Keratinocyte (primary cell): ENCODE measurements at regions not wholly inside any gene's neighbourhood (a gene's known extent, or its start where the extent isn't known, plus 50 kb on each side); places are given as distances from the start of the nearest gene placed in this dataset.

Experiments
- DNase-seq: peaks from one replicate; pipeline ENCODE4 v3.0.0-alpha.2; 2011; ENCODE audit warnings: low read depth, missing footprints, low spot score
- FAIRE-seq: peaks from 2 replicates; lab custom pipeline; 2011; peaks lifted over from hg19 to GRCh38; lab: Jason Lieb, UNC
- H2AFZ ChIP-seq: 2 replicates; pipeline ENCODE4 v1.6.0; 2012; ENCODE audit warnings: low read length, control low read depth, inconsistent platforms; ENCODE audit not compliant: control insufficient read depth
- H3K27ac ChIP-seq: 2 replicates; pipeline ENCODE4 v1.5.1; 2011; ENCODE audit warnings: low read length; ENCODE audit not compliant: control insufficient read depth, insufficient read depth
- H3K27me3 ChIP-seq: 3 replicates; pipeline ENCODE4 v1.6.0; 2011; ENCODE audit warnings: low read length; ENCODE audit not compliant: control insufficient read depth, insufficient read depth; ENCODE audit errors: extremely low read depth
- H3K36me3 ChIP-seq, 2 experiments: 2 replicates in 1 of 2; 3 replicates in 1 of 2; pipeline ENCODE4 v1.5.1; 2011; ENCODE audit warnings: low read length in 2 of 2, mild to moderate bottlenecking in 1 of 2; ENCODE audit not compliant: control insufficient read depth in 2 of 2, insufficient read depth in 2 of 2; ENCODE audit errors: extremely low read depth in 1 of 2
- H3K4me1 ChIP-seq: 3 replicates; pipeline ENCODE4 v1.5.1; 2011; ENCODE audit warnings: low read length; ENCODE audit not compliant: control insufficient read depth, insufficient read depth; ENCODE audit errors: extremely low read depth
- H3K4me2 ChIP-seq: 3 replicates; pipeline ENCODE4 v1.6.0; 2011; ENCODE audit warnings: low read depth, low read length; ENCODE audit not compliant: control insufficient read depth, insufficient read depth; ENCODE audit errors: extremely low read depth
- H3K4me3 ChIP-seq, 3 experiments: fragments of 200-600 bp in 1 of 3; sonication (generic) in 1 of 3; 2 replicates in 2 of 3; 3 replicates in 1 of 3; pipeline ENCODE4 v1.5.1; 2011 to 2016; ENCODE audit warnings: low read length in 3 of 3, mild to moderate bottlenecking in 3 of 3, control low read depth in 2 of 3, inconsistent platforms in 1 of 3, low read depth in 1 of 3, mixed read lengths in 1 of 3, mixed run types in 1 of 3, moderate library complexity in 1 of 3; ENCODE audit not compliant: control insufficient read depth in 2 of 3, insufficient read depth in 2 of 3; ENCODE audit errors: extremely low read depth in 1 of 3
- H3K79me2 ChIP-seq: 2 replicates; pipeline ENCODE4 v1.6.0; 2012; ENCODE audit warnings: low read length; ENCODE audit not compliant: control insufficient read depth, insufficient read depth
- H3K9ac ChIP-seq: 3 replicates; pipeline ENCODE4 v1.6.0; 2011; ENCODE audit warnings: low read length; ENCODE audit not compliant: control insufficient read depth, insufficient read depth; ENCODE audit errors: extremely low read depth
- H3K9me1 ChIP-seq: 3 replicates; pipeline ENCODE4 v1.6.0; 2011; ENCODE audit warnings: low read length; ENCODE audit not compliant: control insufficient read depth, insufficient read depth; ENCODE audit errors: extremely low read depth
- H3K9me3 ChIP-seq: 2 replicates; pipeline ENCODE4 v1.5.1; 2012; ENCODE audit warnings: low read depth, low read length; ENCODE audit not compliant: control insufficient read depth
- H4K20me1 ChIP-seq: 3 replicates; pipeline ENCODE4 v1.6.0; 2011; ENCODE audit warnings: low read length; ENCODE audit not compliant: control insufficient read depth, insufficient read depth; ENCODE audit errors: extremely low read depth
- CTCF ChIP-seq, 3 experiments: IDR thresholded peaks in 1 of 3; conservative IDR thresholded peaks in 1 of 3; optimal IDR thresholded peaks in 1 of 3; 2 replicates in 2 of 3; 3 replicates in 1 of 3; pipeline versions ENCODE3 to v1.5.1; 2011; ENCODE audit warnings: low read length in 3 of 3, mild to moderate bottlenecking in 3 of 3, moderate library complexity in 2 of 3, control low read depth in 1 of 3, inconsistent platforms in 1 of 3; ENCODE audit not compliant: insufficient read depth in 2 of 3; ENCODE audit errors: extremely low read depth in 1 of 3
- EZH2 ChIP-seq: IDR thresholded peaks from one replicate; pipeline ENCODE4 v1.6.1; 2012; ENCODE audit warnings: inconsistent platforms, mild to moderate bottlenecking, low read length, moderate library complexity
- dilution Hi-C: fragments of 300-500 bp; cut with MboI; formaldehyde crosslinking; loops from one replicate; pipeline ENCODE4 v1.7.0; 2020; ENCODE audit warnings: low sequenced_read_pairs; ENCODE audit not compliant: extremely low pct_ligation_motif_present

- H3K9me3 ChIP-seq: no peaks in the 10 kb centered on the region
- no peaks in the 10 kb centered on the region for H3K79me2 ChIP-seq
- FAIRE-seq (no peak), DNase-seq (no peak)
- H3K27me3 ChIP-seq: peaks cover 35% of the 10 kb centered on the region
- H3K4me1 ChIP-seq: peaks cover 9% of the 10 kb centered on the region
- TF ChIP-seq EZH2 (no peak), CTCF (optimal IDR thresholded peaks at IDR 0.05 in 1 of 3, IDR thresholded peaks at IDR 0.05 in 1 of 3, conservative IDR thresholded peaks at IDR 0.05 in 1 of 3; ENCODE audit: extremely low read depth in 1 of 3, insufficient read depth in 2 of 3, low read length in 3 of 3) (no peak)
- no peaks in the 10 kb centered on the region for H3K36me3 ChIP-seq
- no peak overlapping the region for H3K4me2 ChIP-seq
- dilution Hi-C loops: no loop called here
- no peak overlapping the region for H3K9ac ChIP-seq
- H3K4me3 ChIP-seq: no peak overlapping the region
- no peak overlapping the region for H2AFZ ChIP-seq
- no peaks in the 10 kb centered on the region for H3K9me1 ChIP-seq
- H3K27ac ChIP-seq: no peak overlapping the region
- no peaks in the 10 kb centered on the region for H4K20me1 ChIP-seq
Observed at GRCh38 chr20:62586799-62587198, 55.5 kb upstream of the SLCO4A1 start.

- no peak overlapping the region for H3K27ac ChIP-seq
- TF ChIP-seq EZH2: no peak
- no peak for TF ChIP-seq CTCF (optimal IDR thresholded peaks at IDR 0.05 in 1 of 3, IDR thresholded peaks at IDR 0.05 in 1 of 3, conservative IDR thresholded peaks at IDR 0.05 in 1 of 3; ENCODE audit: extremely low read depth in 1 of 3, insufficient read depth in 2 of 3, low read length in 3 of 3)
- H3K36me3 ChIP-seq: no peaks in the 10 kb centered on the region
- H3K4me2 ChIP-seq: no peak overlapping the region
- DNase-seq (no peak), FAIRE-seq (no peak)
- H2AFZ ChIP-seq: no peak overlapping the region
- dilution Hi-C loops: no loop called here
- no peaks in the 10 kb centered on the region for H3K9me3 ChIP-seq
- H3K4me3 ChIP-seq: no peak overlapping the region
- peaks cover 8% of the 10 kb centered on the region for H3K4me1 ChIP-seq
- H4K20me1 ChIP-seq: no peaks in the 10 kb centered on the region
- no peaks in the 10 kb centered on the region for H3K9me1 ChIP-seq
- no peak overlapping the region for H3K9ac ChIP-seq
- H3K79me2 ChIP-seq: no peaks in the 10 kb centered on the region
- H3K27me3 ChIP-seq: peaks cover 24% of the 10 kb centered on the region
Observed at GRCh38 chr20:62587757-62588402, 54.4 kb upstream of the SLCO4A1 start.
